GM18511 (cell line): ENCODE measurements at regions not wholly inside any gene's neighbourhood (a gene's known extent, or its start where the extent isn't known, plus 50 kb on each side); places are given as distances from the start of the nearest gene placed in this dataset.

Experiments
- ATAC-seq: cut with Tn5 transposase; IDR thresholded peaks from one replicate; pipeline ENCODE4 v1.9.1; 2021; ENCODE audit warnings: mild to moderate bottlenecking, moderate library complexity; ENCODE audit not compliant: unreplicated experiment

DNA sequence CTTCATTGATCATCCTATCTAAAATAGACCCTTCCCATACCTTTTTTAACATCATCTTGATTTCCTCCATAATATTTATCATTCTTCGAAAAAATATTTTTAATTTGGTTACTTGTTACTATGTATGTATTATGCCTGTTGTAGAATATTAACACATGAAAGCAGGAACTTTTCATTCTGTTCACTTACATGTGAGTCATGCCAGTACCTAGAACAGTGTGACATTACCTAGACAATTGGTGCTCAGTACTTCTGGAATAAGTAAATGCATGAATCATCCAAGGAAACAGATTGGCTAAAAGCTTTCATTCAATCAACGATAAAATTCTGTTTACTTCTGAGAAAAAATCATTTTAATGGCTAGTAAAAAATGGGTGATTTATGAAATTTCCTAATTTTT, 76.4 kb downstream of the CXXC4 start:
- no peak for ATAC-seq

DNA sequence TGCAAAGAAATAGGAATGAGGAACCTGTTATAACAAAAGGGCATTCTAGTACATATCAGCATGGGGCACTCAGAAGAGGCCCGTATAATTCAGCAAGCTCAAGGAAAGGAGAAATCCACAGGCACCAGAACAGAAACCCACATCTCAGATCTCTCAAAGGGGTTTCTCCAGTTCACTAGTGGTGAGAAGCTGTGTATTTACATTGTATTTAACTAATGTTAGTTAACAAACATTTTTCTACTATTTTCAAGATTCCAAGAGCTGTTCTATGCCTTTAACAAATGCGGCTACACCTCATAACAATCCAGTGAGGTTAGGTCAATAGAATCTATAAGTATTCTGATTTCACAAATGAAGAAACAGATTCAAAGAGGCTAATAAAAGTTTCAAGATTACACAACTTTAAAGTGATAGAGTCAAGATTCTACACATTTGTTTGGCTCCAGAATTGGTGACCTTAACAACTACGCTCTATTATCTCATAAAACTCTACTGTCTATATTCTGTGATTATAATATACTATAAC, 77.3 kb downstream of the CXXC4 start:
- no peak for ATAC-seq

DNA sequence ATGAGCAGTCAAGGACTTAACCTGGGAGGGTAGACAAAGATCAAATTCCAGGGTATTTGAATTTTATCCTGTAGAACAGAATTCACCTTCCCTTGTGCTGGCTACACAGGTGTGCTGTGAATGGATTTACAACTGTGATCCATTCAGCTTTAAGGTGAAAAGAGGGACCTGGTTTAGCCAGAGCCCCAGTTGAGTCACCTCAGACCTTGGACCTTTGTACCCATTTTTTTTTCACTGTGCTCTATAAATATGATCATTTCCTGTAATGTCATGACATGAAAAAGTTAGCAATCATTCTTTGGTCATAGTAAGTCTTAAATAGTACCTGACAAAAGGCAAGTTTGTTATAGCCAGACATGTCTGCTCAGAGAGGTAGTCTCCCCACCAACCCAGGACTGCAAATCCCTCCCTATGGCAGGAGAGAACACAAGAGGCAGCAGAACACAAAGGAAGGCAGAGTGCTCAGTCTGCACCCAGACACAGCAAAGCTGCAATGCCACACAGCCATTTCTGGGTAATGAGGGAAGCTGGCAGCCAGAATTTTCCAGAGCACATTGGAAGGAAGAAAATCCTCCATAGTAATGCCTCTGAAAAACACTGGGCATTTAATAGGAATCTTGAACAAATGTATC, 77.9 kb downstream of the CXXC4 start:
- no peak for ATAC-seq

DNA sequence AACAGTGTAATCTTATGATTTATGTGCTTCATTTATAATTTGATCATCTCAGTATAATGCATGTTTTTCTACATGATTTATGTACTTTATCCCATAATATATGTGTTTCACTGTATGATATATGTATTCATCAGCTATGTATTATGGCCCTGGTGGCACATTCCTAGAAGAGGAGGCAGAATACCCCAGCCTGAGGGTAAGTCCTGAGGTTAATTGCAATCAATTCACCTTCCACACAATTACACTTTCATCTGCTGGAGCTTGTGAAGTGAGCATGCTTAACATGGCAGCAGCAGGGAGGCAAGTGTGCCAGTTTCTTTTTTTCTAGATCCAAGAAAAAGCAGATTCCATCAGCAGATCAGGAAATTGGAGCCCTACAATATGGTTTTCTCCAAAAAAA, 81.2 kb downstream of the CXXC4 start:
- ATAC-seq: no peak

DNA sequence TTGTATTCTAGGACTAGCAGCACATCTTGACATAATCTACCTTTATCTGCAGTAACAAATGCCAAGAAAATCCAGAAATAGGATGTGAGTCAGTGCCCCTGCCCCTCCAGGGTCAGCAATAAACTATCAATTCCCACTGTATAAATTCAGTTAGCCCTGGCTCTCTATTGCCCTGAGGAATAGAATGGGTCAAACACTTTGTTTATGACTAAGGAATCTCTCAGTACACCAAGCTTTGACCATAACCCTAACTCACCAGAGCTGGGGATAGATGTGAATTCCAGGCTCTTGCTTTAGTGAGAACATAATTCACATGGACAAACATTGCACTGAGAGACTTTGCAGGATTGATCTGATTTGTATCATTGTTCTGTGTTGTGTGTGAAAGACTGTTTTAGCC, 82.3 kb downstream of the CXXC4 start:
- no peak for ATAC-seq

DNA sequence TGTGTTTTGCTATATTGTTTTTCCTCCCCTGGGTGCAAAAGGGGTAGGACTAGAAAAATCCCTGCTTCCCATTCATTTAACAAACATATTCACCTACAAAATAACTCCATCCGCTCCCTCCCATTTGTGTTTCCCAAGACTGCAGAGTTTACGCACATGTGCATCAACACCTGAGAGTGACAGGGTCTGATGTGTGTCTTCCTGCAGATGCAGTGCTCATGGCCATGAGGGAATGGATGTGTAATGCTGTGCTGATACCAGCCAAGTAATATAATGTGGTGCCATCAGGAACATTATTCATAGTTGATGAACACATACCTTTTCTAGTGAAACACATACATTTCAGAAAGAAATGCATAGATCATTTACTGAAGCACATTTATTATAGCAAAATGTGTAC, 83.2 kb downstream of the CXXC4 start:
- no peak for ATAC-seq

DNA sequence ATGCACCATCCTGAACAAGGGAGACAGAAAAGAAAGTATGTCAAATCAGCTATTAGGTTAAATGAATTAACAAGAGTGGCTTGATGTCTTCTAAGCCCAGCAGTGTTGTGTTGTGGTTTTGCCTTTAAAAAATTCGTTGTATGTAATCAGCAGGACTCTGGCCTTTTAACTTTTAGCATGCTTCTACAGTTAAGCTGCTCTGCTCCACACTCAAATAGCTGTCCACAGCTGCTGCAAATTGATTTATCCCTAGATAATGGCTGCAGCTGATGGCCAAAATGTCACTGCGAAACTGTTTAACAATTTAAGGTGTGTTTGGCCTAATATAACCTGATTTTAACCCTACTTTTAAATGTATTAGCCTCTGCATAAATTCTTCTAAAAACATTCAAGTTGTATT, 85.8 kb downstream of the CXXC4 start:
- ATAC-seq: no peak

DNA sequence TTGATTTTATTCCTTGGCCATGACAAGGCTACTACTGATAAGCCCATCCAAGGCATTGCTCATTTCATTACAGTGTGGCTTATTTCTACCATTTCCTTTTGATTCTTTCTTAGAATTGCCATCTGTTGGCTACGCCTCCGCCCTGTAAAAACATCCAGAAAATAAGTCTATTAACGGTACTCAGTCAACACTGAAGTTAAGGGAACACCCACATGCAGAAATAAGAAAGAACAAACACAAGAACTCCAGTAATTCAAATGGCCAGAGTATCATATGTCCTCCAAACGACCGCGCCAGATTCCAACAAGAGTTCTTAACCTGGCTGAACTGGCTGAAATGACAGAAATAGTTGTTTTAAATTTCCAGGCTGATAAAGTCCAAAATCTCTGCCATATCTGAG, 90.3 kb downstream of the CXXC4 start:
- ATAC-seq: no peak

DNA sequence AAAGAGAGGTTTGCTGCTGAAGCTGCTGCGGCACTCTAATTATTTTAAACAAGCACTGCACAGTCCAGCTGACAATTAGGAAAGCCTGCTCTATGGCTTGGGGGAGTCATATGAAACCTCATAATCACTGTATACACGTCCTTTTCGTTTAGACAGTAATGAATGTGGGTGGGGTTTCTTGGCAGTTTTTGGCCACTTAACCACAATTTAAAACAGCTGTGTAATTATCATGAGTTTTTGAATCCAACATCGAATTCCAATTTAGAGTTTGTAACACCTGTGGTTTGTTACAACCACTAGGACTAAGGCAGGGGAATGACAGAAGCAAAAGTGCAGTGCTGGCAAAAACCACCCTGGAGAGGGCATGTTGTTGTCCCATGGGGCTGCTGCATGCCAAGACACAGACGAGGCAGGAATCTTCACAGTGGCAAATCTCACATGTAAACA, 99.5 kb downstream of the CXXC4 start:
- no peak for ATAC-seq

DNA sequence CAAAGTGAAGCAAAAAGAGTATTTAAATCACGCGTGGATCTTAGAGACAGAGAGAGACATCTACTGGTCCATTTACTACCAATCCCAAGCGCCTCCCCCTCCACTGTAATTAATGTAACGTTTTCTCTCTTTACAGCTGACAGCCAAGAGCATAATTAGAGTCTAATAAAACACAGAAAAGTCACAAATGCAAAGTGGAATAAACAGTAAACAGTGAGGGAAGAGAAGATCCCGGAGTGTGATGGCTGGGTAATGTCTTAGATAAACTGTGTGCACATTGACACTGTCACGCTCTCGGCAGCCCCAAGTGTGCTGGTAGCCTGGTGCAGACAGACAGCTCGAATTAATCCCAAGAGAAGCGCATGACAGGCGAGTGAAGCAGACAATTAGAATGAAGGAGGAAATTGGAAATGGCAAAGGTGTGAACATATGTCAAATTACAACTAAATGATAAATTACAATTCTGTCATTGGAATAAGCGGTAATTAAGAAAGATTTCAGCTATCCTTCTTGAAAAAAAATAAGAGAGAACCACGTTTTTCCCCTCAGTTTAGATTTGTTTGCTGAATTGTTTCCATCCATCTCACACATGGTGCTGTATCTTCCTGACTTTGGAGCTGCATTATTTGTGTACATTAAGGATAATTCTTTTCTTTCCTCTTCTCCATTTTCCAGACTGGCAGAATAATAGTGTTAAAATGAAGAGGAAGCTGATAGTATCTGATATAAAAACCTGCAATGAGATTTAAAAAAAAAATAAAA, 100.1 kb downstream of the CXXC4 start:
- ATAC-seq: no peak

DNA sequence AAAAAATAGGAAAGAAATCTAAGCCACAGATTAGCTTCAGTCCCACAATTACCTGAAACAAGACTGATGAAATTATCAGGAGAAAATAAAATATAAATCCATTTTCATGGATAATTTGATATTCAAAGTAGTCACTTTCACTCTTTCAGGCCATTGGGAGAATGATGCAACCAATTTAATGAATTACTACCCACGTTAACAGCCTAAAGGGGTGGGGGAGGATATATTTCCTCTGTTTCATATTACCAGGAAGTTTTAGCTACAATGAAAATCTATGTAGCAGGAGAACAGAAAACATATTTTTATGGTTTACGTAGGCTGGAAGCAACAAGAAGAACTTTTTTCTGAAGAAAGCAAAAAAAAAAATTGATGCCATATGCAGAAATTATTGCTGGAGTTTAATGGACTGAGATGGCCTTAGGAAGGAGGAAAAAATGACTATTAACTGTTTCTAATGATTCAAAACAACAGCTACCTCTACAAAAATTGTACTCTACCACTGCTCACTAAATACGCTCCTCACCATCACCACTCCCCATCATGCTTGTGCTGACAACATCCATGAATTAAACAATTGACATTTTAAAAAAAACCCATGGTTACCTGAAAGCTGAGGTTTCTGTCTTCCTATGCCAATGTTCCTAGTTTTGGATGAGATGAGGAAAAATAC, 100.9 kb downstream of the CXXC4 start:
- no peak for ATAC-seq

DNA sequence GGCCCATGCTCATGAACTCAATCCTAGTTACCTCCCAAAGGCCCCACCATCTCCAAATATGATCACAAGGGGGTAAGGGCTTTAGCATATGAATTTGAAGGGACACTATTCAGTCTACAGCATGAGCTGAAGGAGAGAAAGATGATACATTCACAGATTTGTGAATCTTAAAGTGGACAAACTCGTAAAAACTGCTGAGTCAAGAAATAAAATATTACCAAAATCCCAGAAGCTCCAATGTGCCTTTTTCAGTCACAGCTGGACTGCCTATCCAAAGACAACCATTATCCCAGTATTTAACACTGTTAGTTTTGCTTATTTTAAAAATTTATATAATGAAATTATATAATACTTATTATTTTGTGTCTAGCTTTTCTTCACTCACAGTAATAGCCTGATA, 109.0 kb downstream of the CXXC4 start:
- ATAC-seq: no peak

DNA sequence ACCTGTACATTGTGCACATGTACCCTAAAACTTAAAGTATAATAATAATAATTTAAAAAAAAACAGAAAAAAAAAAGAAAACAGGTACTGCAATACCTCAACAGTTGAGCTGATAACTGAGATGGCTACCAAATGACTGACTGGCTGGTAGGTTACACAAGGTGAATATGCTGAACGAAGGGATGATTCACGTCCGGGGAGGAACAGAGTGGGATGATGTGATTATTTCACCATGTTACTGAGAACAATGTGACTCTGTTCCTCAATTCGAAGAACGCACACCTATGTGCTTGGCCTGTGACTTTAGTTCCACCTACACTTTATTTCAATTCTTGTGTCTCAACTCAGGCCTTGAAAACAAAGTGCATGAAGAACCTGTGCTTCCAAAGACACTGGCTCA, 111.7 kb downstream of the CXXC4 start:
- no peak for ATAC-seq

DNA sequence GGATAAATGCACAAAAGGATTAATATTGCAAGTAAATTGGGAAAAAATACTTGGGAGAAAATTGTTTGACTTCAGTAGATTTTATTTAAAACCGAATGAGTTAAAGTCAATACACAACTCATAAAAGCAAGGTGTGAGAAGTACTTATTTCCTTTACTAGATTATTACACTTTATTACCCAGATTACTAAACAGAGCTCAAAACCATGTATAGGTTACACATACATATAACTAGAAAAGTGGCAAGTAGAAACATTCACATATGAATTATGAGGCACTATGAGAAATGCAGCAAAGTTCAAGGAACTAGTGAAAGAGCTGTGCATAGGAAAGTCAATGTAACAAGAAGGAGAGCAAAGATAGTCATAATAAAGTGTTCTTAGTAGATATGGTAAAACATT, 113.0 kb downstream of the CXXC4 start:
- ATAC-seq: no peak

DNA sequence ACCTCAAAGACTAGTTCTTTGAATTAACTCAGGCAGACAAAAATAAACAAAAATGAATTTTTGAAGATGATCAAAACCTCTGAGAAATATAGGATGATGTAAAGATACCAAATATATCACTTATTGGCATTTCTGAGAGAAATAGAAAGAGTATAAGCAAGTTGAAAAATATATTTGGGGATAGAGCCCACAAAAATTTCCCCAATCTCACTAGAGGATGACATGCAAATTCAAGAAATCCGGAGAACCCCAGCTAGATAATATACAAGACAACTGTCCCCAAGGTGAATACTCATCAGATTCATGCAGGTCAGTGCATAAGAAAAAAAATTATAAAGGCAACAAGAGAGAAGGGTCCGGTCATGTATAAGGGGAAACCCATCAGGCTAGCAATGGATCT, 129.1 kb downstream of the CXXC4 start:
- ATAC-seq: no peak

DNA sequence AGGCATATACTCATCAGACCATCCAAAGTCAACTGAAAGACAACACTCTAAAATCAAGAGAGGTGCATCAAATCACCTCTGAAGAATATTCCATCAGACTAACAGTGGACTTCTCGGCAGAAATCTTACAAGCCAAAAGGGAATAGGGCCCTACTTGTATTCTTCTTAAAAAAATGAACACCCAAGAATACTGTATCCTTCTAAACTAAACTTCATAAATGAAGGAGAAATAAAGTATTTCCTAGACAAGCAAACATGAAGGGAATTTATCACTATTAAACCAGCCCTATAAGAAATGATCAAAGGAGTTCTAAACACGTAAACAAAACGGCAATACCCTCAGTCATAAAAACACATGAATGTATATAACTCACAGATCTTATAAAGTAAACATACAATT, 141.2 kb downstream of the CXXC4 start:
- no peak for ATAC-seq

DNA sequence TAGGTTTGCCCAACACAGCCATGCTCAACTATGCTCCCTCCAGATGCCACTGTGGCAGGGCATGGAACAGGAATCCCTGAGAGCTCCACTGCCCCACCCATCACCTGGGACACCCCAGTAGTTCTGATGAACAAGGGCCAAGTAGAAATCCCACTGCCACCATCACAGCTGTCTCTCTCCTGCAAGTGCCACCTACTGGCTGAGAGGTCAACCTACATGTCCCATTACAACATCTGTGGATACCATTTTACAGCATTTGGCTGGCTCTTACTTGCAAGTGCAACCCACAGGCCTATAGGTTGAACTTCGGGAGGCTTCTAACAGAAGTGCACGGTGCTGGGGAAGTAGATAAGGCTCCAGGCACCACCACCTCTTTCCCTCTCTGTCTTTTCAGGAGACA, 142.5 kb downstream of the CXXC4 start:
- no peak for ATAC-seq

DNA sequence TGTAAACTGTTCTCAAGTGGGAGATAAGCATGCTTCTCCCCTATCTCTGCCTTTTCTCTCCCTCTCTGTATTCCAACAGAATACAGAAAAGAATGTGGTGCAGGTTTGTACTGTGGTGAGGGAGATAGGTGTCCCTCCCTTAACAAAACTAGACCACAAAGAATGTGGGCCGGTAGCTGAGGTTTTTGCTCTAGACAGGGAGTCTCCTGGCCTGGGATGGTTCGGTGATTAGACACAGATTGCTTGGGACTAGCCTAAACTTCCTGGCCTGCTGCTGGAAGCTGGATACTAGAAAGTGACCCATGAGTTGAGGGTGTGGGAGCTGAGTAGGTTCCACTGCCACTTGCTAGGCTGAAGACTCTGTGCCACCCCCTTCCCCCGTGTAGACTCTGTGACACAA, 143.0 kb downstream of the CXXC4 start:
- ATAC-seq: no peak

DNA sequence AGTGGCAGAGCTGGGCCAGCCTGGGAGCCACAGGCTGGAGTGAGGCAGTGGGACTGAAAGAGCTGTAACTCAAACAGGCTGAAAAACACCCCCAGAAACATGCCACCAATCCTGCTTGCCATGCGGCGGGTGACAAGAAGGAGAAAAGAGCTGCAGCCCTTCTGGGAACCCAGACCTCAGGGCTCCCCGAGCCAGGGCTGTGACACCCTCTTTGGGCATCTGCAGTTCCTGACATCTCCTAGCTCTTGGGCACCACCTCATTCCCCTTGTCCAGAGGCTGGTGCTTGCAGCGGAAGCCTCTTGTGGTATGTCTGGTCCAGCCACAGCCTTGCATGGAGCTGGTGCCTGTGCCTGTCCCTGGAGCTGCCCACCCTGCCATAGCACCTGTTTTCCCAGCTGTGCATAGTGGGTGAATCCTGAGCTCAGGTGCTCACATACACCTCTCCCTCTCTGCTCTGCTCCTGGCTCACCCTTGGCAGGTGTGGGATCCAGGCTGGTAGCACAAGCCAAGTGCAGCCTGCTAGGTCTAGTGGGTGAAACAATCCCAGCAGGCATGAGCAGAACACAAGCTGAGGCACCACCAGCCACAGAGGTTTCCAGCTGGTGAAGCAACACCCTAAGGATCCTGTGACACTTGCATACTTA, 149.0 kb downstream of the CXXC4 start:
- no peak for ATAC-seq

DNA sequence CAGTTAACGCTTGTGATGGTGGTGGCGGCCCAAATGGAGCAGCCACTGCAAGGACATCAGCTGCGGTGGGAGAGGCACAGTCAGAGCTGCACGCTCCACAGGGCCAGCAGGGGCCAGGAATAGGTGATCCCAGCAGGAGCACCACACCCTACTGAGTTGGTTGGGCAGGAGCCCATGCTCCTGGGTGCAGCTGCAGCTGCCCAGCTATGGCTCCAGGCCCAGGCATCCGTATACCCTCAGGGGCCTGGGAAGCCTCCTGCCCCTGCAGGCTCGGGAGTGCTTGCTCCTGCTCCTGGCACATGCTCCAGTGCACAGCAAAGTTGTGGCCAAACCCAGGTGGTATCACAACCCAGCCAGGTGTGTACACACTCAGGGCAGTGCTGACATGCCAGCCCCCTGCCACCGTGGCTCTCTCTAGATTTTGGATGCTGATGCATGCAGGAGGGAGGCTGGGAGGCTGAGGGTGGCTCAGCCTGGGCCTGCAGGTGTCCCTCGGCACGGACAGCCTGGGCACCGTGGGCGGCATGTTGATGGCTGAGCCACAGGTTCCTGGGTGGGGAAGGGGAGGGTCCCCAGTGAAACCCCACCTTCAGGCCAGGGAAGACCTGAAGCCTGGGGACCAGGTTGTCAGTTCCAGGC, 150.2 kb downstream of the CXXC4 start:
- no peak for ATAC-seq

DNA sequence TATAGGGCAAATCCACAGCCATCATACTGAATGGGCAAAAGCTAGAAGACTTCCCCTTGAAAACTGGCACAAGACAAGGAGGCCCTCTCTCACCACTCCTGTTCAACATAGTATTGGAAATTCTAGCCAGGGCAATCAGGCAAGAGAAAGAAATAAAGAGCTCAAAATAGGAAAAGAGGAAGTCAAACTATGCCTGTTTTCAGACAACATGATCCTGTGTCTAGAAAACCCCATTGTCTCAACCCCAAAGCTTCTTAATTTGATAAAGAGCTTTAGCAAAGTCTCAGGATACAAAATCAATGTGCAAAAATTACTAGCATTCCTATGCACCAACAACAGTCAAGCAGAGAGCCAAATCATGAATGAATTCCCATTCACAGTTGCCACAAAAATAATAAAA, 160.3 kb downstream of the CXXC4 start:
- no peak for ATAC-seq
